Caco-2 (cell line): ENCODE measurements at regions not wholly inside any gene's neighbourhood (a gene's known extent, or its start where the extent isn't known, plus 50 kb on each side); places are given as distances from the start of the nearest gene placed in this dataset.
"Not testable (repeated sequence)": the region's sequence is repeated elsewhere in the genome, so short reads cannot be mapped to it uniquely, and the experiment has no call there.

Source experiments
- BruUV-seq: library from RNA; stranded (reverse); fragments of 400-500 nt; replicated peaks from 2 replicates; lab custom pipeline; 2021; lab: Mats Ljungman, UMichigan
- CTCF ChIA-PET: fragments of 300-600 bp; sonication (Branson Sonifier 250); formaldehyde crosslinking; loops from one replicate; lab custom pipeline; 2022; ENCODE audit warnings: antibody characterized with exemption; lab: Charles Lee
- POLR2A ChIA-PET: fragments of 300-600 bp; sonication (Branson Sonifier 250); formaldehyde crosslinking; loops from one replicate; lab custom pipeline; 2022; ENCODE audit warnings: antibody characterized with exemption; lab: Charles Lee
- DNase-seq, 2 experiments: peaks; one replicate each; pipeline versions ENCODE4 v3.0.0 to v3.0.0-alpha.2; 2020 to 2022
- H3K27me3 ChIP-seq: replicated peaks from 2 replicates; pipeline ENCODE4 v1.6.0; 2011; ENCODE audit warnings: low read length; ENCODE audit not compliant: control insufficient read depth, insufficient read depth
- H3K36me3 ChIP-seq: 2 replicates; pipeline ENCODE4 v1.5.1; 2011; ENCODE audit warnings: low read length; ENCODE audit not compliant: control insufficient read depth, insufficient read depth
- H3K4me1 ChIP-seq: fragments of 250-450 bp; sonication (Bioruptor Pico); 2 replicates; pipeline ENCODE4 v1.5.1; 2020; ENCODE audit warnings: mild to moderate bottlenecking
- H3K4me3 ChIP-seq: 2 replicates; pipeline ENCODE4 v1.5.1; 2011; ENCODE audit warnings: low read depth, mild to moderate bottlenecking, control low read depth, low read length
- H3K9me3 ChIP-seq: fragments of 250-450 bp; sonication (Bioruptor Pico); 2 replicates; pipeline ENCODE4 v1.5.1; 2020; ENCODE audit warnings: mild to moderate bottlenecking, moderate library complexity
- H3K27ac Mint-ChIP-seq: one replicate; pipeline ENCODE4 v1.8.0; 2022; ENCODE audit warnings: mixed read lengths; ENCODE audit not compliant: unreplicated experiment
- H3K27me3 Mint-ChIP-seq: one replicate; pipeline ENCODE4 v1.8.0; 2022; ENCODE audit warnings: mixed read lengths; ENCODE audit not compliant: insufficient read depth, unreplicated experiment
- H3K36me3 Mint-ChIP-seq: one replicate; pipeline ENCODE4 v1.8.0; 2022; ENCODE audit warnings: mild to moderate bottlenecking, mixed read lengths; ENCODE audit not compliant: insufficient read depth, unreplicated experiment
- H3K4me1 Mint-ChIP-seq: one replicate; pipeline ENCODE4 v1.8.0; 2022; ENCODE audit warnings: low read depth, mixed read lengths; ENCODE audit not compliant: unreplicated experiment
- H3K4me3 Mint-ChIP-seq: one replicate; pipeline ENCODE4 v1.8.0; 2022; ENCODE audit warnings: mild to moderate bottlenecking, moderate library complexity, mixed read lengths; ENCODE audit not compliant: unreplicated experiment
- H3K9me3 Mint-ChIP-seq: one replicate; pipeline ENCODE4 v1.8.0; 2022; ENCODE audit warnings: mixed read lengths; ENCODE audit not compliant: unreplicated experiment
- intact Hi-C: fragments of 100-400 bp; cut with micrococcal nuclease; formaldehyde crosslinking; loops from one replicate; pipeline ENCODE4 v1.10.0; 2022; ENCODE audit not compliant: unreplicated experiment
- TF ChIP-seq, protein P1 (sequence below), 2 experiments: fragments of 200-600 bp in 1 of 2; IDR thresholded peaks; 1 replicate in 1 of 2; 2 replicates in 1 of 2; pipeline versions ENCODE4 v1.5.1 to v1.8.0; 2011 to 2022; ENCODE audit warnings: antibody characterized with exemption in 1 of 2, control low read depth in 1 of 2, inconsistent platforms in 1 of 2, low read depth in 1 of 2, low read length in 1 of 2, mild to moderate bottlenecking in 1 of 2, moderate library complexity in 1 of 2; ENCODE audit not compliant: insufficient read depth in 1 of 2, severe bottlenecking in 1 of 2, unreplicated experiment in 1 of 2

DNA sequence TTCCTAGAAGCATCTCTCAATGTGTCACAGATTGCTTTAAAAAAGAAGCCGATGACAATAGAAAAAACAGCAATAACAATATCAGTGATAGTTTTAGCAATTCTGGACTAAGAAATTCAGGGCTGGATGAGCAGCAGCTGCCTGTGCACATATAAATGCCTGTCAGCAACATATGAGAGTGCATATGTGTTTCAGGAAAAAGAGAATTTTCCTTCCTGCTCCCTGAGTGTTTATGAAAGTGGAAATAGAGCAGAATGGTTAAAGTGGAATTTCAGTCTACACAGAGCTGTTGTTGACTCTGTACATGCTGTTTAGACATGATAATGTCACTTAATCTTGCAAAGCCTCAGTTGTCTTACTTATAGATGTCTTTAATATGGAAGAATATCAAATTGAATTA lies 164.4 kb upstream of the PCDH7 start:
- no peaks in the 10 kb centered on the region for H3K9me3 ChIP-seq
- no peak overlapping the region for H3K4me3 ChIP-seq
- no TSS peak for BruUV-seq
- Mint-ChIP-seq H3K4me1 (peaks cover 25% of the 10 kb centered on the region), H3K9me3 (peaks cover 12% of the 10 kb centered on the region), H3K4me3 (no peak overlapping the region), H3K36me3 (no peaks in the 10 kb centered on the region), H3K27ac (no peak overlapping the region), H3K27me3 (no peaks in the 10 kb centered on the region)
- ChIA-PET CTCF (no interaction called here), POLR2A (no interaction called here)
- TF ChIP-seq, protein P1, sequence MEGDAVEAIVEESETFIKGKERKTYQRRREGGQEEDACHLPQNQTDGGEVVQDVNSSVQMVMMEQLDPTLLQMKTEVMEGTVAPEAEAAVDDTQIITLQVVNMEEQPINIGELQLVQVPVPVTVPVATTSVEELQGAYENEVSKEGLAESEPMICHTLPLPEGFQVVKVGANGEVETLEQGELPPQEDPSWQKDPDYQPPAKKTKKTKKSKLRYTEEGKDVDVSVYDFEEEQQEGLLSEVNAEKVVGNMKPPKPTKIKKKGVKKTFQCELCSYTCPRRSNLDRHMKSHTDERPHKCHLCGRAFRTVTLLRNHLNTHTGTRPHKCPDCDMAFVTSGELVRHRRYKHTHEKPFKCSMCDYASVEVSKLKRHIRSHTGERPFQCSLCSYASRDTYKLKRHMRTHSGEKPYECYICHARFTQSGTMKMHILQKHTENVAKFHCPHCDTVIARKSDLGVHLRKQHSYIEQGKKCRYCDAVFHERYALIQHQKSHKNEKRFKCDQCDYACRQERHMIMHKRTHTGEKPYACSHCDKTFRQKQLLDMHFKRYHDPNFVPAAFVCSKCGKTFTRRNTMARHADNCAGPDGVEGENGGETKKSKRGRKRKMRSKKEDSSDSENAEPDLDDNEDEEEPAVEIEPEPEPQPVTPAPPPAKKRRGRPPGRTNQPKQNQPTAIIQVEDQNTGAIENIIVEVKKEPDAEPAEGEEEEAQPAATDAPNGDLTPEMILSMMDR (IDR thresholded peaks at IDR 0.05; ENCODE audit: insufficient read depth in 1 of 2, low read depth in 1 of 2, low read length in 1 of 2, severe bottlenecking in 1 of 2, unreplicated experiment in 1 of 2): no peak
- intact Hi-C loops: loop anchor here (5.0 kb wide), 1 partner anchor 173 kb away; no protein-coding TSS in a partner anchor
- no peaks in the 10 kb centered on the region for H3K27me3 ChIP-seq
- H3K36me3 ChIP-seq: no peaks in the 10 kb centered on the region
- no peak for DNase-seq
- H3K4me1 ChIP-seq: peaks cover 16% of the 10 kb centered on the region

DNA sequence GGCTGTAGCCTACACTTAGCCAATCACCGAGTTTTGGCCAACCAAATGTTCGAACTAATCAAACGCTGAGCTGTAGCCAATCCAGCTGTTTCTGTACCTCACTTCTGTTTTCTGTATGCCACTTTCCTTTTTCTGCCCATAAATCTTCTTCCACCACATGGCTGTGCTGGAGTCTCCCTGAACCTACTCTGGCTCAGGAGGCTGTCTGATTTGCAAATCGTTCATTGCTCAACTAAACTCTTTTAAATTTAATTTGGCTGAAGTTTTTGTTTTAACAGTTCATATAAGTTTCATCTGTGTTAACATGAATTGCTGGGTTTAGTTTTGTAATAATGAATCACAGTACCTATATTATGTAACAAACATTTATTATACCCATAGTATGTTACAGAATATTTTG lies 160.7 kb upstream of the PCDH7 start:
- Histone ChIP-seq H3K9me3 (no peaks in the 10 kb centered on the region; the same call in 1 of the 2 replicates), H3K36me3 (no peaks in the 10 kb centered on the region), H3K27me3 (no peaks in the 10 kb centered on the region), H3K4me3 (no peak overlapping the region), H3K4me1 (no peaks in the 10 kb centered on the region; the same call in 1 of the 2 replicates)
- Mint-ChIP-seq H3K27me3 (no peaks in the 10 kb centered on the region), H3K9me3 (peaks cover 11% of the 10 kb centered on the region), H3K27ac (no peak overlapping the region), H3K36me3 (no peaks in the 10 kb centered on the region), H3K4me3 (no peak overlapping the region), H3K4me1 (peaks cover 12% of the 10 kb centered on the region)
- POLR2A ChIA-PET: no interaction called here
- DNase-seq: no peak
- CTCF ChIA-PET: no interaction called here
- intact Hi-C loops: loop anchor here (5.0 kb wide), 1 partner anchor 177 kb away; no protein-coding TSS in a partner anchor
- TF ChIP-seq, protein P1 (IDR thresholded peaks at IDR 0.05; ENCODE audit: insufficient read depth in 1 of 2, low read depth in 1 of 2, low read length in 1 of 2, severe bottlenecking in 1 of 2, unreplicated experiment in 1 of 2): no peak
- BruUV-seq: no TSS peak

DNA sequence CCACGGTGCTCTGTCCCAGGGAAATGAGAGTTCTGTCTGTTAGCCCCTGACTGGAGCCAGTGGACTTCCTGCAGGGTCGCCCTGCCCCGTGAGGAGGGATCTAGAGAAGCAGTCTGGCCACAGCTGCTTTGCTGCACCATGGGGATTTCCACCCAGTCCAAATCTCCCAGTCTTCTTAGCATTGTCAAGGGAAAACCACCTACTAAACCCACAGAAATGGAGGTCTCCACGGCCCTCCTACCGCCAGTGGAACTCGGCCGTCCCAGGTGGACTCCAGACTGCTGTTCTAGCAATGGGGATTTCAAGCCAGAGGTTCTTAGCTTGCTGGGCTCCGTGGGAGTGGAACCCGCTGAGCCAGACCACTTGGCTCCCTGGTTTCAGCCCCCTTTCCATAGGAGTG lies 133.3 kb upstream of the PCDH7 start:
- no peaks in the 10 kb centered on the region for H3K4me1 Mint-ChIP-seq
- H3K36me3 ChIP-seq: no peaks in the 10 kb centered on the region
- TF ChIP-seq, protein P1 (IDR thresholded peaks at IDR 0.05; ENCODE audit: insufficient read depth in 1 of 2, low read depth in 1 of 2, low read length in 1 of 2, severe bottlenecking in 1 of 2, unreplicated experiment in 1 of 2): no peak
- no peaks in the 10 kb centered on the region for H3K27me3 Mint-ChIP-seq
- intact Hi-C loops: no loop called here
- H3K4me3 ChIP-seq: no peak overlapping the region
- POLR2A ChIA-PET: no interaction called here
- H3K36me3 Mint-ChIP-seq: no peaks in the 10 kb centered on the region
- H3K27me3 ChIP-seq: no peaks in the 10 kb centered on the region
- no peaks in the 10 kb centered on the region for H3K9me3 Mint-ChIP-seq
- CTCF ChIA-PET: no interaction called here
- no peaks in the 10 kb centered on the region for H3K9me3 ChIP-seq
- BruUV-seq: no TSS peak
- DNase-seq: no peak
- H3K27ac Mint-ChIP-seq: no peak overlapping the region
- no peak overlapping the region for H3K4me3 Mint-ChIP-seq
- H3K4me1 ChIP-seq: no peaks in the 10 kb centered on the region

DNA sequence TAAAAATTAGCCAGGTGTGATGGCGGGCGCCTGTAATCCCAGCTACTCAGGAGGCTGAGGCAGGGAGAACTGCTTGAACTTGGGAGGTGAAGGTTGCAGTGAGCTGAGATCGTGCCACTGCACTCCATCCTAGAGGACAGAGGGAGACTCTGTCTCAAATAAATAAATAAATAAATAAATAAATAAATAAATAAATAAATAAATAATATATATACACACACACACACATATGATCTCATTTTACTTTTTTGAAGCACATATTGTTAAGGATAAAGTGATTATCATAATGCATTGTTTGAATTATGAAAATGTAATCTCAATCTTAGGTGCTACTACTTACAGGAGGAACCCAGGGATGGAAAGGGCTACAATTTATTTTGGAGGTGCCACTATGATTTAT lies 130.5 kb upstream of the PCDH7 start:
- H3K27ac Mint-ChIP-seq, intact Hi-C loops, H3K27me3 ChIP-seq, BruUV-seq, H3K36me3 ChIP-seq, H3K27me3 Mint-ChIP-seq, H3K4me3 Mint-ChIP-seq, DNase-seq, H3K4me1 Mint-ChIP-seq, CTCF ChIA-PET, H3K36me3 Mint-ChIP-seq, H3K4me1 ChIP-seq, POLR2A ChIA-PET, H3K9me3 Mint-ChIP-seq, H3K9me3 ChIP-seq, H3K4me3 ChIP-seq: not testable (repeated sequence)
